HepG2 (cell line): ENCODE measurements at regions not wholly inside any gene's neighbourhood (a gene's known extent, or its start where the extent isn't known, plus 50 kb on each side); places are given as distances from the start of the nearest gene placed in this dataset.

Experiments used
- ATAC-seq: fragments of 200-7000 bp; cut with Tn5 transposase; 3 replicates; pipeline ENCODE4 v1.9.1; 2020; ENCODE audit warnings: mild to moderate bottlenecking, moderate library complexity
- BruUV-seq: library from RNA; stranded (reverse); fragments of 400-500 nt; replicated peaks from 2 replicates; lab custom pipeline; 2021; lab: Mats Ljungman, UMichigan
- CTCF ChIA-PET: fragments of 300-600 bp; formaldehyde crosslinking; extraction: SDS; loops from one replicate; lab custom pipeline; 2021; ENCODE audit warnings: low total read pairs, inconsistent platforms, low intra/inter-chr PET ratio; lab: Yijun Ruan, JAX
- POLR2A ChIA-PET: fragments of 350-600 bp; sonication (Branson Sonifier 250); formaldehyde crosslinking; loops from one replicate; lab custom pipeline; 2020; ENCODE audit warnings: antibody characterized with exemption, inconsistent platforms; lab: Yijun Ruan, JAX
- DNase-seq: peaks from one replicate; pipeline ENCODE4 v3.0.0-alpha.2; 2015; ENCODE audit warnings: low spot score
- FAIRE-seq: peaks from 3 replicates; lab custom pipeline; 2011; peaks lifted over from hg19 to GRCh38; lab: Jason Lieb, UNC
- H2AFZ ChIP-seq: one replicate; pipeline ENCODE4 v1.6.1; 2011; ENCODE audit warnings: low read length, inconsistent platforms
- H3K27ac ChIP-seq: fragments of 300-600 bp; 3 replicates; pipeline ENCODE4 v1.8.0; 2011; ENCODE audit warnings: mixed run types, mild to moderate bottlenecking, mixed read lengths, low read length, inconsistent platforms; ENCODE audit not compliant: insufficient read depth; ENCODE audit errors: extremely low read length
- H3K27me3 ChIP-seq, 2 experiments: fragments of 200-600 bp in 1 of 2; 2 replicates in 1 of 2; 3 replicates in 1 of 2; pipeline versions ENCODE4 v1.6.0 to v1.8.0; 2011; ENCODE audit warnings: low read length in 2 of 2, mild to moderate bottlenecking in 2 of 2, moderate library complexity in 2 of 2, inconsistent platforms in 1 of 2; ENCODE audit not compliant: insufficient read depth in 2 of 2, control insufficient read depth in 1 of 2
- H3K36me3 ChIP-seq, 2 experiments: fragments of 200-600 bp in 1 of 2; replicated peaks in 1 of 2; 2 replicates in 1 of 2; 3 replicates in 1 of 2; pipeline versions ENCODE4 v1.5.1 to v1.8.0; 2011; ENCODE audit warnings: low read length in 2 of 2, inconsistent platforms in 1 of 2; ENCODE audit not compliant: insufficient read depth in 2 of 2, control insufficient read depth in 1 of 2
- H3K4me1 ChIP-seq: 2 replicates; pipeline ENCODE4 v1.5.1; 2012; ENCODE audit warnings: low read length, inconsistent platforms; ENCODE audit not compliant: insufficient read depth
- H3K4me2 ChIP-seq: 2 replicates; pipeline ENCODE4 v1.6.0; 2011; ENCODE audit warnings: low read depth, low read length, inconsistent platforms
- H3K4me3 ChIP-seq, 3 experiments: fragments of 200-600 bp in 1 of 3; sonication (generic), shearing (Covaris generic) in 1 of 3; replicated peaks in 1 of 3; 2 replicates each; pipeline ENCODE4 v1.5.1; 2011 to 2016; ENCODE audit warnings: low read length in 3 of 3, inconsistent platforms in 2 of 3, low read depth in 2 of 3, mild to moderate bottlenecking in 2 of 3, control low read depth in 1 of 3, mixed read lengths in 1 of 3; ENCODE audit not compliant: insufficient read depth in 1 of 3
- H3K79me2 ChIP-seq: one replicate; pipeline ENCODE4 v1.6.1; 2011; ENCODE audit warnings: low read length, inconsistent platforms; ENCODE audit not compliant: insufficient read depth
- H3K9ac ChIP-seq: 2 replicates; pipeline ENCODE4 v1.6.0; 2011; ENCODE audit warnings: mild to moderate bottlenecking, low read depth, low read length, inconsistent platforms; ENCODE audit not compliant: insufficient read depth
- H3K9me3 ChIP-seq: 2 replicates; pipeline ENCODE4 v1.5.1; 2012; ENCODE audit warnings: mild to moderate bottlenecking, low read length
- H4K20me1 ChIP-seq: 2 replicates; pipeline ENCODE4 v1.6.0; 2011; ENCODE audit warnings: inconsistent platforms, mild to moderate bottlenecking, low read length, moderate library complexity; ENCODE audit not compliant: insufficient read depth
- BRD4 ChIP-seq: sonication (generic); formaldehyde crosslinking; IDR thresholded peaks from 2 replicates; pipeline ENCODE4 v1.4.0; 2020; ENCODE audit warnings: missing genetic modification reagents
- CBX2 ChIP-seq, 2 experiments: fragments of 200-600 bp in 1 of 2; sonication (generic); formaldehyde crosslinking in 1 of 2; IDR thresholded peaks; 2 replicates each; pipeline versions ENCODE4 v1.7.0 to v1.8.1; 2018 to 2022; ENCODE audit warnings: low read depth in 2 of 2, low read length in 1 of 2, mild to moderate bottlenecking in 1 of 2, missing genetic modification reagents in 1 of 2
- DPF2 ChIP-seq: sonication (generic); formaldehyde crosslinking; IDR thresholded peaks from 2 replicates; pipeline ENCODE4 v1.4.0; 2020; ENCODE audit warnings: mild to moderate bottlenecking, low read depth, missing genetic modification reagents, borderline replicate concordance
- FOXA3 ChIP-seq: IDR thresholded peaks from 2 replicates; pipeline ENCODE4 v1.6.1; 2016; ENCODE audit warnings: missing genetic modification reagents, missing compliant biosample characterization
- KLF11 ChIP-seq: IDR thresholded peaks from 2 replicates; pipeline ENCODE4 v1.6.1; 2016; ENCODE audit warnings: missing compliant biosample characterization
- KLF15 ChIP-seq: sonication (generic); formaldehyde crosslinking; IDR thresholded peaks from 2 replicates; pipeline ENCODE4 v1.8.1; 2023; ENCODE audit warnings: borderline replicate concordance, mild to moderate bottlenecking, inconsistent platforms, missing genetic modification reagents, mixed read lengths
- NFATC3 ChIP-seq: sonication (generic); formaldehyde crosslinking; IDR thresholded peaks from 2 replicates; pipeline ENCODE4 v1.5.1; 2020; ENCODE audit warnings: mild to moderate bottlenecking, missing genetic modification reagents
- SOX6 ChIP-seq, 2 experiments: fragments of 450-650 bp in 1 of 2; sonication (generic) in 1 of 2; formaldehyde crosslinking in 1 of 2; IDR thresholded peaks; 2 replicates each; pipeline versions ENCODE4 v1.4.0 to v1.6.1; 2017 to 2020; ENCODE audit warnings: antibody characterized with exemption in 1 of 2, mild to moderate bottlenecking in 1 of 2, missing genetic modification reagents in 1 of 2
- TBX3 ChIP-seq: fragments of 450-650 bp; IDR thresholded peaks from 2 replicates; pipeline ENCODE4 v1.6.1; 2017; ENCODE audit warnings: antibody characterized with exemption, mild to moderate bottlenecking, inconsistent platforms, borderline replicate concordance
- TEAD3 ChIP-seq: optimal IDR thresholded peaks from 2 replicates; pipeline ENCODE3; 2016; ENCODE audit warnings: borderline replicate concordance
- ZMYM2 ChIP-seq: sonication (generic); formaldehyde crosslinking; IDR thresholded peaks from 2 replicates; pipeline ENCODE4 v1.8.0; 2022; ENCODE audit warnings: mild to moderate bottlenecking, missing genetic modification reagents
- ZNF230 ChIP-seq: sonication (generic); formaldehyde crosslinking; IDR thresholded peaks from 2 replicates; pipeline ENCODE4 v1.4.0; 2020; ENCODE audit warnings: mild to moderate bottlenecking, missing genetic modification reagents
- ZNF468 ChIP-seq: sonication (generic); formaldehyde crosslinking; IDR thresholded peaks from 2 replicates; pipeline ENCODE4 v1.8.0; 2022; ENCODE audit warnings: mild to moderate bottlenecking, moderate library complexity, missing genetic modification reagents
- ZNF557 ChIP-seq: sonication (generic); formaldehyde crosslinking; IDR thresholded peaks from 2 replicates; pipeline ENCODE4 v1.4.0; 2020; ENCODE audit warnings: missing genetic modification reagents
- WGBS: methylation state at CpG from one replicate; pipeline ENCODE4 v1.1.6; 2017; ENCODE audit warnings: low lambda C conversion rate; 5-methylcytosine and 5-hydroxymethylcytosine counted together
- in situ Hi-C: cut with HindIII; loops from 2 replicates; pipeline ENCODE4 v1.10.0; 2017; ENCODE audit warnings: low pct_unique_long_range_greater_than_20kb; ENCODE audit not compliant: extremely low pct_ligation_motif_present
- intact Hi-C: fragments of 100-400 bp; cut with micrococcal nuclease; formaldehyde crosslinking; loops from one replicate; pipeline ENCODE4 v1.10.0; 2022; ENCODE audit not compliant: unreplicated experiment
- TF ChIP-seq, protein P1 (sequence below): IDR thresholded peaks from 2 replicates; pipeline ENCODE4 v1.6.1; 2012; ENCODE audit warnings: low read depth, low read length, improper control_type of control experiment
- TF ChIP-seq, protein P2 (sequence below): sonication (generic); formaldehyde crosslinking; IDR thresholded peaks from 2 replicates; pipeline ENCODE4 v1.5.1; 2020; ENCODE audit warnings: missing genetic modification reagents, mild to moderate bottlenecking, borderline replicate concordance

DNA sequence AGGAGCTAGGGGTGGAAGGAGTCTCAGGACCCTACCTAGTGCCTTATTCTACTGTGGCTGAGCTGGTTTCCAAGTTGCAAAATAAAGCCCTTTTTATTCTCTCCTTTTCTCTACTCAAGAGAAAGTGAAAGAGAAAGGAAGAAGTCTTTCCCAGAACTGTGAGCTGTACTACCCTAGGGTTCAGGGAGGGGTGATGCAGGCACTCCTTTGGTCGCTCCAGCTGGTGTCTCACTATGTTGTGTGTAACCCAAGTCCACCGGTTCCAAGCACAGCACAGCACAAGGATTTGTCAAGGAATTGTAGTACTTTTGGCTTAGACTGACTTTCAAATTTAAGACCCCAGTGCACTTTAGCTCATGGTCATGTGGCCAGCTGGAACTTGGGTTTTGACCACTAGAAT lies 1721.7 kb downstream of the OTOL1 start:
- no TSS peak for BruUV-seq

DNA sequence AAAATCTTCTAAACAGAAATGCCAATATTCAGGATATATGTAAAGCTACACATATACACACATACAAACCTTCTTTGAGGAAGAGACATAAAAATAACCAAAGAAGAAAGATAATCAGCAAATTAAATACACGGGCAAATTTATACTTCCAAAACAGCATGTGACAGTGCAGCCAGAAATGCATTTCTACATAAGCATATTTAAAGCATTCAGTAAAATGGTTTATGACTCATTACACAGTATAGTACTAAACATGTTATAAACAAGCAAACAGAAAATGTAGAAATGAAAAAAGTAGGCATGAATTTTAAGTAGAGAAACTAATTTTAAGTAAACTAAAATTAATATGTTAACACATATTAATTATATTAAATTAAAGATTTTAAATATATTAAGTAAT lies 1717.2 kb downstream of the OTOL1 start:
- no peak overlapping the region for H3K4me3 ChIP-seq
- H3K4me1 ChIP-seq, result no peaks in the 10 kb centered on the region
- DNase-seq, result no peak
- H3K9ac ChIP-seq, result no peak overlapping the region
- BruUV-seq, result no TSS peak
- no peak for ATAC-seq
- FAIRE-seq, result no peak
- in situ Hi-C loops, result no loop called here
- no peak overlapping the region for H2AFZ ChIP-seq
- no peaks in the 10 kb centered on the region for H3K36me3 ChIP-seq
- 44% methylated on average over 1 of the region's 1 CpG for WGBS
- no peaks in the 10 kb centered on the region for H3K27me3 ChIP-seq
- H3K79me2 ChIP-seq, result no peaks in the 10 kb centered on the region
- H3K4me2 ChIP-seq, result no peak overlapping the region
- ChIA-PET CTCF (no interaction called here), POLR2A (no interaction called here)
- H3K9me3 ChIP-seq, result peaks cover 18% of the 10 kb centered on the region
- TF ChIP-seq KLF11 (CRISPR knock-in tag), result no peak
- TF ChIP-seq, protein P1, sequence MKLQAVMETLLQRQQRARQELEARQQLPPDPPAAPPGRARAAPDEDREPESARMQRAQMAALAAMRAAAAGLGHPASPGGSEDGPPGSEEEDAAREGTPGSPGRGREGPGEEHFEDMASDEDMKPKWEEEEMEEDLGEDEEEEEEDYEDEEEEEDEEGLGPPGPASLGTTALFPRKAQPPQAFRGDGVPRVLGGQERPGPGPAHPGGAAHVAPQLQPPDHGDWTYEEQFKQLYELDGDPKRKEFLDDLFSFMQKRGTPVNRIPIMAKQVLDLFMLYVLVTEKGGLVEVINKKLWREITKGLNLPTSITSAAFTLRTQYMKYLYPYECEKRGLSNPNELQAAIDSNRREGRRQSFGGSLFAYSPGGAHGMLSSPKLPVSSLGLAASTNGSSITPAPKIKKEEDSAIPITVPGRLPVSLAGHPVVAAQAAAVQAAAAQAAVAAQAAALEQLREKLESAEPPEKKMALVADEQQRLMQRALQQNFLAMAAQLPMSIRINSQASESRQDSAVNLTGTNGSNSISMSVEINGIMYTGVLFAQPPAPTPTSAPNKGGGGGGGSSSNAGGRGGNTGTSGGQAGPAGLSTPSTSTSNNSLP, result no peak
- no peak for TF ChIP-seq ZMYM2 (CRISPR knock-in tag)
- no peak for TF ChIP-seq TBX3
- TF ChIP-seq, protein P2, sequence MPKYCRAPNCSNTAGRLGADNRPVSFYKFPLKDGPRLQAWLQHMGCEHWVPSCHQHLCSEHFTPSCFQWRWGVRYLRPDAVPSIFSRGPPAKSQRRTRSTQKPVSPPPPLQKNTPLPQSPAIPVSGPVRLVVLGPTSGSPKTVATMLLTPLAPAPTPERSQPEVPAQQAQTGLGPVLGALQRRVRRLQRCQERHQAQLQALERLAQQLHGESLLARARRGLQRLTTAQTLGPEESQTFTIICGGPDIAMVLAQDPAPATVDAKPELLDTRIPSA (CRISPR knock-in tag), result no peak
- TF ChIP-seq ZNF557 (CRISPR knock-in tag), result no peak
- TF ChIP-seq DPF2 (CRISPR knock-in tag), result no peak
- H4K20me1 ChIP-seq, result no peaks in the 10 kb centered on the region
- intact Hi-C loops, result no loop called here
- no peak overlapping the region for H3K27ac ChIP-seq

More for the DNA sequence above, 1721.7 kb downstream of the OTOL1 start:
- no peak overlapping the region for H3K4me3 ChIP-seq
- ATAC-seq (no peak), DNase-seq (no peak), FAIRE-seq (no peak)
- H3K9ac ChIP-seq, result no peak overlapping the region
- no peaks in the 10 kb centered on the region for H3K27me3 ChIP-seq
- 38% methylated on average over 2 of the region's 2 CpGs for WGBS
- H3K27ac ChIP-seq, result no peak overlapping the region
- ChIA-PET CTCF (no interaction called here), POLR2A (no interaction called here)
- H2AFZ ChIP-seq, result no peak overlapping the region
- H3K36me3 ChIP-seq, result no peaks in the 10 kb centered on the region
- TF ChIP-seq ZNF230 (CRISPR knock-in tag), result no peak
- TF ChIP-seq FOXA3, result no peak
- TF ChIP-seq ZNF468 (CRISPR knock-in tag), result no peak
- TF ChIP-seq CBX2 (IDR thresholded peaks at IDR 0.05; ENCODE audit: low read depth, low read length), result no peak
- no peak for TF ChIP-seq CBX2 (CRISPR knock-in tag; IDR thresholded peaks at IDR 0.05; ENCODE audit: low read depth)
- TF ChIP-seq NFATC3 (CRISPR knock-in tag), result no peak
- no peak for TF ChIP-seq KLF15
- TF ChIP-seq SOX6 (IDR thresholded peaks at IDR 0.05), result no peak
- no peak for TF ChIP-seq SOX6 (CRISPR knock-in tag; IDR thresholded peaks at IDR 0.05)
- TF ChIP-seq BRD4, result no peak
- TF ChIP-seq TEAD3, result no peak
- no peaks in the 10 kb centered on the region for H4K20me1 ChIP-seq
- no peaks in the 10 kb centered on the region for H3K4me1 ChIP-seq
- H3K79me2 ChIP-seq, result no peaks in the 10 kb centered on the region
- in situ Hi-C loops (no loop called here), intact Hi-C loops (no loop called here)
- H3K4me2 ChIP-seq, result no peak overlapping the region
- H3K9me3 ChIP-seq, result peaks cover 10% of the 10 kb centered on the region; the same call in 1 of the 2 replicates
